Hypothalamus (tissue), 51 donors: ENCODE measurements at regions not wholly inside any gene's neighbourhood (a gene's known extent, or its start where the extent isn't known, plus 50 kb on each side); places are given as distances from the start of the nearest gene placed in this dataset.
A peak's percentile ranks its signal among the peaks of the same experiment; 100 is the strongest.

Experiments used
- DNase-seq, 51 donors: peaks; one replicate each; lab custom pipeline; 2025; lab: John Stamatoyannopoulos, UW

- DNase-seq: no peak
These were observed 178.2 kb upstream of the CRY1 start for GRCh38 chr12:107271523-107271922.

- no peak for DNase-seq
These were observed 182.2 kb upstream of the CRY1 start for GRCh38 chr12:107275530-107275929.

DNA sequence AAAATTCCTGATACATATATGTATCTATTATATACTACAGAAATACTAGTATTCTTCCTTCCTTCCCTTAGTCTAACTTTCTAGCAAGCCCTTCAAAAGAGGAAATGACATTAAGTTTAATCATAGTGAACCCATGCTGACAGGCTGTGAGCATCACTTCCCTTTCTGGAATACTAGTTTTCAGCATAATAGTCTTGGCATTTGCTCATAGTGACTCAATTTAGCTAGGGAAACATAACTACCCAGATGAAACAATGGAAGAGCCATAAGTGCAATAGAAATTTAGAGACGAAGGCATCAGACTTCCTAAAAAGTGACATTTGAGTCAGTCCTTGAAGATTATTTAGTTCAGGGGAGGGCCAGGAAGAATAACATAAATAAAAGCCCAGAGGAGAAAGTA, 184.5 kb upstream of the CRY1 start:
- DNase-seq: no peak

GRCh38 chr12:107282628-107283027, 189.3 kb upstream of the CRY1 start:
- DNase-seq: no peak

GRCh38 chr12:107283652-107284051, 190.3 kb upstream of the CRY1 start:
- no peak for DNase-seq

GRCh38 chr12:107284692-107285091, 191.3 kb upstream of the CRY1 start:
- DNase-seq: no peak

DNA sequence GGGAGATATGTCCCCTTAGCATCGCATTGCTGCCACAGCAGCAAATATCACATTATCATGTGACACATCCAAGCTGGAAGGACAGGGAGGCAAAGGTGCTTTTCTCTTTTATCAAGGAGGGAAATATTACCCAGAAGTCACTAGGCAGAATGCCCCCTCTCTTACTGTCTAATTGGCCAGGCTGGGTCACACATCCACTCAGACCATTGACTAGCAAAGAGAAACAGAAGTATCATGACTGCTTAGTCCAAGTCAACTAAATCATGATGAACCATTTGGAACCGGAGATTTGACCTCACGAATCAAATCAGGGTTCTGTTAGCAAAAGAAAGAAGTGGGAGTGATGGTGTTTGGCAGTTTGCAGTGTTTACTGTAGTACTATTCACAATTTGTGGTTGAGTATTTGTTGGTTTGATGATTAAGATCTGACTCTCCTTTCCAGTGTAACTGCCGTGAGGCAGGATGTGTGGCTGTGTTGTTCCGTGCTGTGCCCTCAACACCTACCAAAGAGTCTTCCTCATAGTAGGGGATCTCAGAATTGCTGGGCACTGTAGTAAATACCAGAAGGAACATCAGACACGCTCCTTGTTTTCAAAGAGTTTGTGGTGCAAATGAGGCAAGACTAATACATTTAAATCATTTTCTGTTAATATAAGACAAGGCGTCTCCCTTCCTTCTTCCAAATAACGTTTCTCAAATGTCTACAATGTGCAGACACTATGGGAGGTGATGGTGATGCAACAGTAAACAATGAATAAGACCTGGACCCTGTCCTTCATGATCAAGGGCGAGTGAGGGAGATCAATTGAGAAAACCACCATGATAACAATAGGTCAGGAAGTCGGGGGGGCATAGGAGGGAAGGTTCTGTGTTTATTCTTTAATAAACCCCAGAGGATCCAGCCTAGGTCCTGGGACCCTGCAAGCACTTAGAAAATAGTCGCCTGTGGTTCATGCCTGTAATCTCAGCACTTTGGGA, 194.4 kb upstream of the CRY1 start:
- DNase-seq: no peak

- DNase-seq: no peak
These were observed 195.2 kb upstream of the CRY1 start for GRCh38 chr12:107288414-107289127.

GRCh38 chr12:107291018-107291417, 197.7 kb upstream of the CRY1 start:
- DNase-seq: no peak

- DNase-seq: no peak
These were observed 203.3 kb upstream of the CRY1 start for GRCh38 chr12:107296681-107297089.

- DNase-seq: no peak
These were observed 209.4 kb upstream of the CRY1 start for GRCh38 chr12:107302649-107303341.

GRCh38 chr12:107304588-107305532, 211.5 kb upstream of the CRY1 start:
- no peak for DNase-seq

GRCh38 chr12:107306141-107306659, 212.9 kb upstream of the CRY1 start:
- no peak for DNase-seq

GRCh38 chr12:107308310-107308709, 215.0 kb upstream of the CRY1 start:
- no peak for DNase-seq

DNA sequence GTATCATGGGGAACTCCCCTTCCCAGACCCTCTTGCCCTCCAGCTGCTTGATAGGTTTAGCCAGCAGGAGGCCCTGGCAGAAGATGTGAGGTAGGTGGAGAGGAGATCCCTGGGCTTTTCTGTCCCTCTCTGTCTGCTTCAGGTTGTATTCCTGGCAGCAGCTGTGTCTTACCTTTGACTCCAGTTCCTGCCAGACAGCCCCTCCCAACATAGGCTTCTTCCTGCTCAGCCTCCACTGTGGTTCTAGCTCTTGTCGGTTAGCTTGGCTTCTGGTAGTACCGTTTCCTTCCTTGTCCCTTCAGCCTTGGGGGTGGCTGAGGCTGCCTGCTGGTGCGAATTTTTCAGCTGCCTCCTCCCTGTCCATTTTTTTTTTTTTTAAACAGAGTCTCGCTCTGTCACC, 215.7 kb upstream of the CRY1 start:
- DNase-seq: no peak

- no peak for DNase-seq
These were observed 217.3 kb upstream of the CRY1 start for GRCh38 chr12:107310621-107311020.

DNA sequence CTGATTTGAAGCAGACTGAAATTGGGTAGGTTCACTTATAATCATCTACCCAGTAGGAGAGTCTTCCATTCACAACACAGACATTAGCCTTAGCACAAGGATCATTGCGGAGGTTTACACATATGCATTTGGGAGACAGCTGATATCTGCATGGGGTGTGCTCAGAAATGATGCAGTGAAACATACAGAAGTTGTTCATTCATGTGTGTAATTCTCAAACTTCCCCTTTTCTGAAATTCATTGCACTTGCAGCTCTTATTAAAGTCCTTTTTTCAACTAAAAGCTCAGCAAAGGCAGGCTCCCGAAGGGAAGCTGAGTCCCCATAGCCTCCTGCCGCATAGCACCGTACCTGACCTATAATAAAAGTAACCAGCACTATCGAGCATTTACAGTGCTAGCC, 218.3 kb upstream of the CRY1 start:
- DNase-seq: no peak

DNA sequence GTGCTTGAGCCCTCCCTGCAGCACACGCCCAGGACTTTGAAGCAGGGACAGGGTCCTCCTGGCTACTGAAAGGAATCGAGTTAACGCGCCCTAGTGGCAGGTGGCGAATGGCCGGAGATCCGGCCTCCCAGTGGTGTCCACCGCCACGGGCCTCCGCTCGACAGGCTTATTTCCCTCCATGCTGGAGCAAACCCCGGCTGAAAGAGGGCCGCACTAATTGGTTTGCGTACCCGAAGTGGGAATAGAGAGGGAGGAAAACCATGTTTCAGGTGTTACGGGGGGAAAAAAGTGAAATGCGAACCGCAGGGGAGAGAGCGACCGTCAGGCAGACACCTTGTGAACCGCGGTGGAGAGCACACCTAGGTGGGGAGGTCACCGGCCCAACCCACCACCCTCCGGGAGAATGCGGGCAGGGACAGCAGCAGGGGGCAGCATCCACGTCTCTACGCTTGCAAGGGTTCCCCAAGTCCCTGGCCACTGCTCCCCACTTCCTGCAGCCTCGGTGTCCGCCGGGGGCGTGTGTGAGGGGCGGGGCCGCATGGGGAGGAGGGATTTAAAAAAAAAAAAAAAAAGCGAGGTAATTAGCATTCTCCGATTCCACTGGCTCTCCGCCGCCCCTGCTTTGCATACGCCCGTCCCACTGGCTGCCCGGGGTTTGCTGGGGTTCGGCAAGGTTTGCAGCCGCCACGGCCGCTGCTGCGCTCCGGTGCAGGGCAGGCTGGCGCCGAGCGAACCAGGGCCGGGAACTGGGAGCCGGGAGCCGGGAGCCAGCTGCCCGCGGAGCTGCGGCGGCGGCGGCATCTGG, 224.6 kb upstream of the CRY1 start:
- DNase-seq: peak in 41 of 51 donors; percentile 4 to 67 (median 46)

DNA sequence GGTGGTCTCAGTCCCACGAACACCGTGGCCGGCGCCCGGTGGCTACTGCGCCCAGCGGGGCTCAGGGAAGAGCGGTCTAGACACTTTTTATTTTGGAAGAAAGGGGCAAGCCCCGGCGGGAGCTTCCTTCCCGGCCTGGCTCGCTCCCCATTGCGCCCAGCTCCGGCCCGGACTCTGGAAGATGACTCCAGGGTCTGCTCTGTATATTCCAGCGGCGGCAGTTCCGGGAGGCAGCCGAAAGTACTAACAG, 225.1 kb upstream of the CRY1 start:
- no peak for DNase-seq
